Myocyte (in vitro differentiated cells): ENCODE measurements at regions not wholly inside any gene's neighbourhood (a gene's known extent, or its start where the extent isn't known, plus 50 kb on each side); places are given as distances from the start of the nearest gene placed in this dataset.
"Not testable (repeated sequence)": the region's sequence is repeated elsewhere in the genome, so short reads cannot be mapped to it uniquely, and the experiment has no call there.

Experiments
- DNase-seq: peaks from one replicate; pipeline ENCODE4 v3.0.0-alpha.2; 2012; ENCODE audit warnings: low read depth

DNA sequence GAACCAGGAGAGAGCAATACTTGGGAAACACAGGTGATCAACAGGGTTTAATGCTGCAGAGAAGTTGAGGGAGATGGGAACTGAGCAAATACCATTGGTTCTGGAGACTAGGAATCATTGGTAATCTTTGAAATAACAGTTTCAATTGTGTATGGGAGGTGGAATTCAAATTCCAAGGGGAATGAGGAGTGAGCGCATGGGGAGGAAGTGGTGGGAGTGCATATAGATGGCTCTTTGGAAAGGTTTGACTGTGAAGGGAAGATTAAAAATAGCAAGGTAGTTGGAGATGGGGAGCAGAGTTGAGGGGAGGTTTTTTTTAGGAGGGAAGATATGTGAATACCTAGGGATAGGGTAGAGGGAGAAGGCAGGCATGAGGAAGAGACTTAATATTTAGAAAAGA lies 51.1 kb upstream of the ROPN1 start:
- no peak for DNase-seq

DNA sequence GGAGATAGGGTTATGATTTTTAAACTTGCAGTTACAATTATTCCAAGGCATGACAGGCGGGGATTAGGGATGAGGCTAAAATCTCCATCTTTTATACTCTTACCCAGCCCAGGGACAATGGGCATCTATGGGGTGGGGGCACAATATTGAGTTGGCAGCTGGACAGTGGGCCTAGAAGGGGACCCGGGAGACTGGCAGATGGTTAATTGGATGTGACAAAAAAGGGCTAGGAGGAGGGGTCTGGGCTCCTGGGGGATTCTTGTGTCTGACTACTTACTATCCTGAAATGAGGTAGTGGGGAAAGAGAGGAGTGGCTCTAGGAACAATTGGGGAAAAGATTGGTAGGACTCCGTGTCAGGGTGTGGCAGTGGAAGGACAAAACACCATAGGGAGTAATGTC lies 53.0 kb upstream of the ROPN1 start:
- no peak for DNase-seq

DNA sequence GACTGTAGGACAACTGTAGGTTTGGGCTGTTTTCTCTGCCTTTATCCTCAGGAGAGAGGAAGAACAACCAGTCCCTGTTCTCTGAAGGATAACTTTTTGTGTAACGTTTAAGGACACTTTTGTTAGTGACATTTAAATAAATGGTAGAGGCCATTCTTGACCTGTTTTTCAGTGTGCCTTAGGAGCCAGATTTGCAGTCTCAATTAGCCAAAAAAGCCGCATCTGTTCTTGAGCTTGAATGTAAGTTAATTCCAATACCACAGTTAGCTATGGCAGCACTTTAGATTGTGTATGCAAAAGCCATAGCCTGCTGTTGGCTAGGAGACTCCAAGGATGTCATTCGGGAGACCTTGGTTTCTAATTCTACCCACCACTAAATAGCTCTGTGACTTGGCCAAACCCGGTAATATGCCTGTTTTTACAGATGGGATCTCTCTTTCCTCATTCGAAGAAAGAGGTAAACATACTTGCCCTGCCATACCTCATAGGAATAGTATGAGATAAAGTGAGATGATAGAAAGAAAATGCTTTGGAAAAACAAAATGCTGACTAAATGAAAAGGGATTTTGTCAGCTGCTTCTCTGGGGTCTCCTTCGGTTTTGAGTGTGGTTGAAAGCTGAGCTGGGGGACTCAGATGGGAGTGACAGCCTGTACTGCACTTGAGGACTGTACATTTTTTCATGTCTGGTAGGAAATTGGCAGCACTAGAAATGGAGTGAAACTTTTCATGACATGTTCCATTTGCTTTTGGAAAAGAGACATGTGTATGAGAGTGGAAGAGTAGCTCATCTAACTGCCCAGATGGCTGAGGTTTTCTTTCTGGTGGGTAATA lies 57.3 kb upstream of the ROPN1 start:
- peak; percentile 3 for DNase-seq

DNA sequence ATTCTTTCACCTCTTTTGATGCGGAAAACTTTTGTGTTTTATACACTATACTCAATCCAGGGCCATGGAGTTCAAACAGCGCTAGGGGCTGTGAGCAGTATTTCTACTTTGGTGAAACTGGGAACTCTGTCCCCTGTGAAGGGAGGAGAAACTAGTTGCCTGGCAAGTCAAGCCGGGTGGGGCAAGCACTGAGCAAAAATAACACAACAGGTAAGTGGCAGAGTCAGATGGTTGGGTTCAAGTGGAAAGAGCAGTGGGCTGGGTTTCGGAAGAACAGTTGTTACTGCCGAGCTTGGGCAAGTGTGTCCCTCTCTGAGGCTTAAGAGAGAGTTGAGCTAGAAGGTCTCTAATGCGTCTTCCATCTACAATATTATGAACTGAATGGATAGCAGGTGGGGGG lies 59.7 kb upstream of the ROPN1 start:
- no peak for DNase-seq

DNA sequence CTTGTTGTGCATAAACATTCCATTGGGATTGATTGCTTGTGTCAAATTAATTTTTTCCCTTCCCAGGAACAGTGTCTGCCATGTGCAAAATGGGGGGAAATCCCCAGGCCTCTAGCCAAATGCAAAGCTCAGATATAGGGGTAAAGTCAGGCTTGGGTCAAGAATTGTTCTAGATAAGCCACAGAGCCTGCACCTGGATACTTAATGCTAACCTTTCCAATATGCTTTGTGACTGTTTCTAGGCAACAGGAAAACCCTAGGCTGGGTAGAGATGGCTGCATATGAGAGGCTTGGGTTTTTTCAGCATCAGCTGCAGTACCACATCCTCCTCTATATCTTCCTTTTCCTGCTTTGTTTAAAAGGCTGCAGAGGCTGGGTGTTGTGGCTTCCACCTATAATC lies 61.9 kb upstream of the ROPN1 start:
- DNase-seq = no peak

DNA sequence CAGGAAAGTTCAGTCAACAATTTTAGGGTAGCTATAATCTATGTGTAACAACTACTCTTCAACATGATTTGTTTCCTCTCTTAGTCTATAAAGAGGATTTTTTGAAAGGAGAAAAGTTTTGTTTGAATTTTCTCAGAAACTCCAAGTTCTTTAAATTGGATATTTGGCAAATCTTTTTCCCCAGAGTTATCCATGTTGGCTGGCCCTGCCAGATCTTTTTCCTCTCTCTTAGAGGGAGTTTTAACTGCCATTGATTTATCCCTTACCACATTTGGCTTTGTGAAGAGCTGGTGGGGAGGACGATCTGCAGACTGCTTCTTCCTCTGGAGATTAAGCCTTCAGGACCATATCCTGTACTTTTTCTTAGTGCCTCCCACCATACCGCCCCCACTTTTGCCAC lies 64.9 kb upstream of the ROPN1 start:
- no peak for DNase-seq

DNA sequence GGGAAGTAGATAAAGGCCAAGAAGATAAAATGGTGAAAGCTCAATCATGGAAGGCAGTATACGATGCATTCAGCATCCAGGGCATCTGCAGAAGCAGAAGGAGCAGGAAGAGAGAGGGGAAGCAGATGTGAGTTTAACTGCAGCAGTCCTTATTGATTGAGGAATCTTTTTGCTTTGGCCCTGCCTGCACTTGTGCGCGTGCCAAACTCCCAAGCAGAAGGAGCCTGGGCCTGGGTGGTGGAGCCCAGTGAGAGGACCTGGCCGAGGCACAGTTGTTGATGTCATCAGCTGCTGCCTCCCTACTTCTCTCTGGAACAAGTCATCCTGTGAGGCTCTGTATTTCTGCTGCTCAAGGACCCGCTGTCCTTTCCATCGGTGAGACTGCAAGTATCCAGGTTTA lies 65.5 kb upstream of the ROPN1 start:
- DNase-seq = no peak

DNA sequence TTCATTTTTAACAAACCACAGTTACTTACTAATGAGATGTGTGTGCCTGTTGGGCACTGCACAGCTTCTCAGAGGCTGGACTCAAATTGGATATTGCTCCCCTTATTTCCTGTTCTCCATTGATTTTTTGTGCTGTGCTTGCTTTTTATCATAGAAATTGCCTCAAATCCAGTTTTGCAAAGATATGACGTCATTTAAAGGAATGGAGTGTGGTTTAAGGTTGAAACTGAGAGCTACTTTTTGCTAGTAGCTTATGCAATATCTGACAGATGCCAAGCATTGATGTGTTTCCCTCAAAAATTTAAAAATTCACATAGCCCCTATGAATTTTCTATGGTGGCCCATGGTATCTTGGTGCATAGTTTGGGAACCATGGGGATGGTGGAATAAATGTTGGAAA lies 67.7 kb upstream of the ROPN1 start:
- DNase-seq = no peak

DNA sequence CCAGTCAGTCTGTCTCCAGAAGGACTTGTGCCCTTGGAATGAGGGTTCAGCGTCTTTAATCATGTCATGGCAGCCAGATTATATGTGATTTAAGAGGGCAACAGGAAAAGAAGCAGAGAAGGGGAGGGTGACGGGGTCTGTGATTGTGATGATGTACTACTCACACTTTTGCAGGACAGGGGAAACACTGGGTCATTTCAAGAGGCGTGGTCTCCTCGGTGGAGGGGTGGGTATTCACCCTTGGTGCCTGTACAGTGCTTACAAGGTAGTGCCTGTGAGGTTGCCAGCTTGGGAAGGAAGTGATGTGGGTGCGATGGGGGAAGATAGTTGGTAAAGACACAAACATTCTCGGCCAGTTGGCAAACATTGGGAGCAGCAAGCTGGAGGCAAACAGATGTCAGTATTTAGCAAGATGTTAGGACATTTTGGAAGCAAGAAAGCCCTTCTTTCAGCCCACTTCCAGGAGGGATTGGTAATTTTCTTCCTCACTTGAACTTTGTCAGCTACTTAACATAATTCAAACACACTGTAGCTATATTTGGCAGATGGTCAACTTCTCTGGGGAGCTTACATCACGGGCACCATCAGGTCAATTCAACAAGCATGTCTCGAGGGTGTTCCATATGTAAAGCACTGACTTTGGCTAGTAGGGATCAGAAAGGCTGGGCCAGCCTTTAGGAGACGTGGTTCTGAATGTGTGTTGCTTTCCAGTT lies 71.4 kb upstream of the ROPN1 start:
- no peak for DNase-seq

DNA sequence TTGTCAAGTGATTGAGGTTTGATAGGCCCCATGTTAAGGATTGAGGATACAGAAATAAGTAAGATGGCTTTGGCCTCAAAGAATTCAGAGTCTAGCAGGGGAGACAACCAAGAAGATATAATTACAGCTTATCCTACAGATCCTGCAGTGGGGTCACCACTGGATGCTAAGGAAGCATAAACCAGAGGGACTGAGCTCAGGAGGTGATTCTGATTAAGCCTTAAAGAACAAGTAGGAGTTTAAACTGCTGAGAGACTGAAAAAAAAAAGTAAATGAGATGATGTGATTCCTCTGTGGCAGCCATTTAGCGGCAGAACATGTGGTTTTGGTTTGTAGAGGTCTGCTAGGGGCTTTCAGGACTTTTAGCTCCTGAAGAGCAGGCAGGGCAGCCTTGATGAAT lies 72.1 kb upstream of the ROPN1 start:
- DNase-seq = no peak

DNA sequence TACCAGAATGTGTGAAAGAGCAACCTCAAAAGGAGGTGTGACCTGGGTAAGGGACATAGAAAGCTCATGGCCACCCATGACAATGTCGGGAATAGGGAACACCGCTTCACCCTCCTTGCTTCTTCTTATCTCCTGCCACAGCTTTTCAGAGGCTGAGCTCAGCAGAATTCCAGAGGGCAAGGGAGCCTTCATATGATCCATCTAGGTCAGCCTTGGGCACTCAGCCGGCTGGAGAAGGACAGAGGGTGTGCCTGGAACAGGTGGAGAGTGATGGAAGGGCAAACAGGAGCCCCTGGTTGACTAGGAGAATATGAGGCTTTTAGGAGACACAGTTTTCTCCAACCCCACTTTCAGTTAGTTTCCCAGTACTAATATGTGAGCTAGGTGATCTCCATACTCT lies 74.6 kb upstream of the ROPN1 start:
- DNase-seq = not testable (repeated sequence)

DNA sequence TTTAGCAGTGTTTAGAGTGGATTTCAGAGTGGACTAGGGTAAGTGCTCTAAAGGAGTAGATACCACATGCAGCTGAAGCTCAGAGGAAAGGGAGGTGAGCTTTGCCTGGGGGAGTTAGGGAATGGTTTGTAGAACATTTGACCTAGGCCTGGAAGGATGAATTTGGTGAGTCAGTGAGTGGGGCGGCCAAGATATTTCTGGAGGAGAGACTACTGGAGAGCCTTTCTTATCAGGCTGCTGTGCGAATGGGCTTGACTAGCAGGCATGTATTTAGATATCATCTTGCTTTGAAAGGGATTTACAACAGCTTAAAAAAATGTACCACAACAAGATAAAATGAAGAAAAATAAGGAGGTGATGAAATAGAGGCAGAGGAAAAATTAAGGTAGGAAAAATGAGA lies 77.8 kb upstream of the ROPN1 start:
- not testable (repeated sequence) for DNase-seq

DNA sequence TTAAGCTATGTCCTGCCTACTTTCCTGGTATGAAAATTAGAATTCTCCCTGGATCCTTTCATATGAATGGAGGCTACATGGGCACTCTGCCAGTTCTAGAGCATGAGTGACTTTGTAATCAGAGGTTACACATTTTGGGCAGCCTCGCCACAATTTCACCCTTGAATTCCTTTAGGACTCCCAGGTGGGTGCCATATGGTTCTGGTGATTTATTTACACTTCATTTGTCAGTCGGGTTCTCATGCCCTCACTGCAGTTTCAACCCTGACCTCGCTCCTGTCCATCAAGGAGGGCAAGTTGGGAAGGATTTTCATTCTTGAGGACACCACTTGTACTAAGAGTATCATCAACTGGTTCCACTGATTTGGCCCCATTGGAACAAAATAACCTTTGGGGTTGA lies 83.2 kb upstream of the ROPN1 start:
- not testable (repeated sequence) for DNase-seq

DNA sequence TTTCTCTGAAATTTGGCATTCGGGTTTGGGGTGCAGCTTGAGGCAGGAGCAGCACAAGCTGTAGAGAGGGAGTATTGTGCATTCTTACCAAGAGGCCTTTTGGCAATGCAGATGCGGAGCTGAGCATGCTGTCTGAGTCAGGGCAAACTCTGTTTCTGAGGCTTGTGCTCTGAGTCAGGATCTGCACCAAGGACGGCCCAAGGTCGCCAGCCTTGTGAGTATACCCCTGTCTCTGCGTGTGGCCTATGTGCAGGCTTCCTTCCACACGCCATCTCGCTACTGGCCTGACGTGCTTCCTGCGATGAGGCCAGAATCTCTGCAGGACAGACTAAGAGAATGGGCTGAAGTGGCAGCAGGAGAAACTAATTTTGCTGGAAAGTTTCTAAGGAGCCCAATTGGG lies 83.8 kb upstream of the ROPN1 start:
- DNase-seq = no peak

DNA sequence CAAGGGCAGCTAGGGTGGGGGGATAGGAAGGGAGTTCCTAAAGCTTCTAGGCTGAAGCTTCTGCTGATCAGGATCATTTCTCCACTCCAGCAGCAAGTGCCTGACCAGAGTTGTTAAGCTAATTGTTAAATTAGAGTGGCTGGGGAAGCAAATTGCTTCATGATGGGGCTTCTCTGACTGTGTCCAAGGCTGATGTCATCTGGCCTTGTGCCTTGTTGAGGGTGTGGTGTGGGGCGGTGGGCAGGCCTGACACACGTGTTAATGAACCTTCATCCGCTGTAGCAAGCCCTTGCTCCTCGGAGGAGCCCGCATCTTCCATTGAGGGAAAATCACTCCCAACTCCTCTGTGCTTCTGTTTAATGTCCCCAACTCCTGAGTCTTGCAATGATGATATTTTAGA lies 84.3 kb upstream of the ROPN1 start:
- DNase-seq = no peak

DNA sequence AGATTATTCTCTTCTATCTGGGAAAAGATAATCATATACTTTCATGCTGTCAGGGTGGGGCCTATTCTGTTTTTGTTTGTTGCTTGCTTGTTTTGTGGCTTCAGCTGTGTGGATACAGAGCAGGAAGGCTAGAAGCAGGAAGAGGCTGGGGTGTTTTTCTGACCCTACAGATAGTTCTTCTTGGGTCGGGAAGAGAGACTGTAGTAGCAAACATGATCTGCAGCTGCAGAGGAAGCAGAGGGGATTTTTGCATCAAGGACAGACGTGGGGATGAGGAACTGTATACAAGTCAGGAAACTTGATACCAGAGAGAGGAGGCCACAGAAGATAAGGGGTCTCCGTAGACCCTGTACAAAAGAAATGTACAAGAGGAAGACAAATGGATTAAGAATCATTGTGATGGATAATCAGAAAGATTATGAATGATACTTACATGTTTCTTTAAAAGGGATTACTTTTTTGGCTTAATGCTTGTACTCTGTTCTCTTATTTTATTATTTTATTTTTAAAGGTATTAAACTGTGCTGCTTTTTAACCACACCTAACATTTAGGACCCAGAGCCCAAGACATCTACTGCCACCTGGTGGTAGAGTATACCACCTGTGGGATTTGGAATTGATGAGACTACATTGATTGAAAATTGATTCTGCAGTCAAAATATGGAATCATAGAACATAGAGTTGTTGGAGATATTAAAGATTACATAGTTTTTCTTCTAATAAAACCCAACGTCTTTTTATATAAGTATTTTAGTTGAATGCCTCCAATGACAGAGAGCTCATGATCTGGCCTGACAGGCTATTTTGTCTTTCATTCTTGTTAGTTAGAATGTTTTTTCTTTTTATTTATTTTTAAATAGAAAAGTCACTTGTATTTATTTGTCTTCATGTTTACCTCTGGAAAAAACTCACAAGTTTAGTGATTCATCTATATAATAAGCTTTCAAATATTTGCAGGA lies 87.3 kb upstream of the ROPN1 start:
- peak; percentile 48 for DNase-seq

DNA sequence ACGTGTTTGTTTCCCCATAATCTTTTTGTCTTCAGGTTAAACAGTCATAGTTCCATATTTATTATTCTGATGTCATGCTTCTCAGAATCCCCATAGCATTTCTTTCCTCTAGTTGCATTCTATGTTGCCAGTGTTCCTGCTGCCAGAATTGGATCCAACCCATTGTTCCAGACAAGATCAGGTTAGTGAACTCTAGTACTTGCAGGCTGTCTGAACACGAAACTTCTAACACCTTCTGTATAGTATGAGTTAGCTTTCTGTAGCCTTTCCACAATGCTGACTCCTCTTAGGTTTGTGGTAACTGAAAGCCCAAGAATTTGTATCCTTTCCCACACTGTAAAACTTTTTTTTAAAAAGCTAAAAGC lies 88.0 kb upstream of the ROPN1 start:
- DNase-seq = no peak

DNA sequence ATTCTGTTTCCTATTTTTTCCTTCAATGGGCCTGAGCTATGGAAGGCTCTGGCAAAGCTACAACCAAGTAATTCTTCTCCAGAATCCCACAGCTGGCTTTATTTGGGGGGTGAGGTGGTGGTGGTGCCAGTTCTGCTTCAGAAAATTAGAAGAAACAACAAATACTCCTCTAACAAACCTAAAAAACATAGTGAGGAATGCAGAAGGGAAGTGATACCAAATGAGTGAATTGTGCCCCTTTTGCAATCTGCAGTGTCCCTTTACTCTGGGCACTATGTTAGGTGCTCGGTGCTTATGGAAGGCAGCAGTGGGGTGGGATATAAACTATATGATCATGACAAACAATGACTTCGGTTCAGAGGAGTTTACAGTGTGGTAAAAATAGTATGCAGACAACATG lies 90.4 kb upstream of the ROPN1 start:
- no peak for DNase-seq

DNA sequence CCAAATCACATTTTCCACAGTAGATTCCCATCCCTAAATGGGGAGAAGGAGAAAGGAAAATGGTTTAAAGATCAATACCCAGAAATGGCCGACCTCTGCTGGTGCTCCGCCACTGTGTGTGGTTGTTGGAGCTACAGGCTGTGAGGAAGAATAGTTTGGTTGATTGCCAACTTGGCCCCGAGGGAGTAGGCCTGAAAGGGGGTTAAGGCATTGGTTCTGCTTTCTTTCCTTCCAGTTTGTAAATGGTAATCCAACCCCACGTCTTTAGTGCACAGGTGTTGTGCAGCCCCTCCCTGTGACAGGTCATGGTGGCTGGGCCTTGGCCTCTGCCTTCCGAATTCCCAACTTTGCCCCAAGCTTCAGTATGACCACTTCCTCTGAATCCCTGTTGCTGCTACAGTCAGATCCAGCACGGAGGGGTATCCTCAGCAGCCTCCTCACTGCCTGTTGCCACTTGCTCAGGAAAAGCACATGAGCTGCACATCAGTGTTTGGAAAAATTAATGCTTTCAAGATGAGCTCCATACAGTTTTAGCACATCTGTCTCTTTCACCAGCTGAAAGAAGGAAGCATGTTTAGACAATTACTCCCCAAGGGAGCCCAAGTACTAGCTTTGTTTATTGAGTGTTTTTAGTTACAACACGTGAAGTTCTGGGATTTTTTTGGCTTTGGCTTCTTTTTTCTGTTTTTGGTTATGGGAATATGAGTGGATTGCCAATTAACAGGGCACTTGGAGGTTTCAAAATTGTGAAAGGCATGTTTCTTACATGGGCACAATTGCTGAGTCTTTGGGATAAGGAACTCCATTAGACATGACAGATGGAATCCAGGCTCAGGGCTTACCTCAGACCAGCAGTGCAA lies 92.3 kb upstream of the ROPN1 start:
- DNase-seq = no peak

DNA sequence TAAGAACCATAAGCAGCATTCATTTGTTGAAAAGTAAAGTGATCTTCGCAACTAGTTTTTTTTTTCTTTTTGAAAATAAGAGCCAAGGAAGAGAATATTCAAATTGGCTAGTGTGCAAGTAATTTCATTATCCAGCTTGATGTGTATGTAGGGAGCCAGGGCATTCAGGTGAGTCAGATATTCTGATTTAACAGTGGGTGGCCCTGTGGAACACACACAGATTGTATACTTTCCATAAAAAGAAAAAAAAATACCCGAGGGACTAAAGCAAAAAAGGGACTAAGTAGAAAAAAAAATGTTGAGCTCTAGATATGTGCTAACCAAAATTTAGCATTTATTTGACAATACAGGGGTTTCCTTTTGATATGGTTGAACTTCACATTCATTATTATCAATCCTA lies 96.9 kb upstream of the ROPN1 start:
- no peak for DNase-seq

DNA sequence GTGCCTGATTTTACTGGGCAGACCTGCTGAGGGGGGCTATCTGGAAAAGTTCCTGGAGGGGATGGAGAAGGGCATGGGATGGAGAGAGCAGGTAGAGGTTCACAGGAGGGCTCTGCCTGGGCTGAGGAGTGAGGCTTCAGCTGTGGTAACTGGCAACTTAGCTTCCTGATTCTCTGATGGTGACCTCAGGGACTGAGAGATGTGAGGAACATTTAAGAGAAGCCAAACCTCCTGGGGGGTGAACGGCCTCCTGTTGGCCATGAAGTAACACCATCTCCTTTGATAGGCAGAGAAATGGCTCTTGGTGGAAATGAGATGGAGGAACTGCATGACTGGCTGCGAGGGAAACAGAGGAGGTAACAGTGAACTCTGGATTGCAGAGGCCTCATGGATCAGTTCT lies 97.3 kb upstream of the ROPN1 start:
- no peak for DNase-seq
